Panc1 (cell line): ENCODE measurements at regions not wholly inside any gene's neighbourhood (a gene's known extent, or its start where the extent isn't known, plus 50 kb on each side); places are given as distances from the start of the nearest gene placed in this dataset.

Experiments
- ATAC-seq: fragments of 200-7000 bp; cut with Tn5 transposase; 2 replicates; pipeline ENCODE4 v1.9.1; 2020; ENCODE audit warnings: mild to moderate bottlenecking, moderate library complexity
- BruUV-seq: library from RNA; stranded (reverse); fragments of 400-500 nt; replicated peaks from 2 replicates; lab custom pipeline; 2021; lab: Mats Ljungman, UMichigan
- CTCF ChIA-PET: fragments of 300-600 bp; sonication (Branson Sonifier 250); formaldehyde crosslinking; loops from one replicate; lab custom pipeline; 2022; ENCODE audit warnings: antibody characterized with exemption; lab: Charles Lee
- POLR2A ChIA-PET: fragments of 300-600 bp; sonication (Branson Sonifier 250); formaldehyde crosslinking; loops from one replicate; lab custom pipeline; 2022; ENCODE audit warnings: antibody characterized with exemption; lab: Charles Lee
- DNase-seq: peaks from one replicate; pipeline ENCODE4 v3.0.0-alpha.2; 2010; ENCODE audit warnings: low read depth, low spot score
- H3K27ac ChIP-seq: 2 replicates; pipeline ENCODE4 v1.5.1; 2011; ENCODE audit warnings: mild to moderate bottlenecking, low read length, inconsistent platforms
- H3K27me3 ChIP-seq: fragments of 200-500 bp; sonication (Bioruptor generic); 2 replicates; pipeline ENCODE4 v1.6.0; 2014; ENCODE audit warnings: low read length, inconsistent platforms; ENCODE audit not compliant: control insufficient read depth, insufficient read depth
- H3K36me3 ChIP-seq: fragments of 200-500 bp; sonication (Bioruptor generic); 2 replicates; pipeline ENCODE4 v1.5.1; 2014; ENCODE audit warnings: inconsistent platforms, mild to moderate bottlenecking, low read length, moderate library complexity; ENCODE audit not compliant: control insufficient read depth, insufficient read depth
- H3K4me1 ChIP-seq: 2 replicates; pipeline ENCODE4 v1.5.1; 2011; ENCODE audit warnings: inconsistent platforms, mild to moderate bottlenecking, low read length, moderate library complexity; ENCODE audit not compliant: control insufficient read depth, insufficient read depth
- H3K4me3 ChIP-seq, 2 experiments: 2 replicates each; pipeline ENCODE4 v1.5.1; 2011 to 2012; ENCODE audit warnings: low read depth in 2 of 2, low read length in 2 of 2, mild to moderate bottlenecking in 2 of 2, inconsistent platforms in 1 of 2, moderate library complexity in 1 of 2
- H3K9me3 ChIP-seq: fragments of 200-500 bp; sonication (Bioruptor generic); 2 replicates; pipeline ENCODE4 v1.5.1; 2014; ENCODE audit warnings: low read depth, mild to moderate bottlenecking, inconsistent platforms, low read length, moderate library complexity; ENCODE audit not compliant: control insufficient read depth, insufficient read depth
- CTCF ChIP-seq: fragments of 450-650 bp; IDR thresholded peaks from 2 replicates; pipeline ENCODE4 v1.5.1; 2017; ENCODE audit warnings: mild to moderate bottlenecking
- POLR2AphosphoS5 ChIP-seq: IDR thresholded peaks from 2 replicates; pipeline ENCODE4 v1.6.1; 2012; ENCODE audit warnings: mild to moderate bottlenecking, low read depth, low read length, moderate library complexity
- REST ChIP-seq, 2 experiments: IDR thresholded peaks; 2 replicates each; pipeline ENCODE4 v1.6.1; 2011 to 2012; ENCODE audit warnings: low read depth in 2 of 2, control low read depth in 1 of 2, low read length in 1 of 2, mild to moderate bottlenecking in 1 of 2, moderate library complexity in 1 of 2; ENCODE audit not compliant: insufficient read depth in 1 of 2
- SIN3A ChIP-seq: IDR thresholded peaks from 2 replicates; pipeline ENCODE4 v1.6.1; 2012; ENCODE audit warnings: low read depth, mild to moderate bottlenecking, low read length, moderate library complexity, borderline replicate concordance; ENCODE audit not compliant: insufficient read depth
- TCF7L2 ChIP-seq: IDR thresholded peaks from 2 replicates; pipeline ENCODE4 v1.6.1; 2011; ENCODE audit warnings: mild to moderate bottlenecking, low read depth, low read length, inconsistent platforms
- in situ Hi-C: cut with HindIII; loops from 2 replicates; pipeline ENCODE4 v1.10.0; 2016; ENCODE audit warnings: low sequenced_read_pairs, low pct_unique_long_range_greater_than_20kb
- intact Hi-C: fragments of 100-400 bp; cut with micrococcal nuclease; formaldehyde crosslinking; loops from one replicate; pipeline ENCODE4 v1.10.0; 2022; ENCODE audit not compliant: unreplicated experiment

- ATAC-seq: no peak
- Histone ChIP-seq H3K36me3 (no peaks in the 10 kb centered on the region), H3K4me3 (no peak overlapping the region), H3K27ac (no peak overlapping the region), H3K4me1 (no peaks in the 10 kb centered on the region), H3K9me3 (no peaks in the 10 kb centered on the region), H3K27me3 (no peaks in the 10 kb centered on the region; the same call in 1 of the 2 replicates)
- ChIA-PET POLR2A (no interaction called here), CTCF (no interaction called here)
- in situ Hi-C loops (no loop called here), intact Hi-C loops (no loop called here)
- TF ChIP-seq CTCF (no peak), SIN3A (no peak), POLR2AphosphoS5 (no peak), REST (IDR thresholded peaks at IDR 0.05; ENCODE audit: insufficient read depth in 1 of 2, low read depth in 2 of 2, low read length in 1 of 2) (no peak), TCF7L2 (no peak)
- BruUV-seq: no TSS peak
- no peak for DNase-seq
These were observed 641.9 kb upstream of the RBFOX1 start for GRCh38 chr16:6690741-6691140.

- H3K36me3 ChIP-seq: no peaks in the 10 kb centered on the region
- H3K4me3 ChIP-seq: no peak overlapping the region
- no peak overlapping the region for H3K27ac ChIP-seq
- H3K27me3 ChIP-seq: no peaks in the 10 kb centered on the region; the same call in 1 of the 2 replicates
- H3K4me1 ChIP-seq: no peaks in the 10 kb centered on the region
- BruUV-seq: no TSS peak
- in situ Hi-C loops (no loop called here), intact Hi-C loops (no loop called here)
- ChIA-PET POLR2A (no interaction called here), CTCF (interaction anchor here (0.6 kb wide), 1 partner anchor 93 kb away, joined by 3 read pairs; no protein-coding TSS in a partner anchor)
- ATAC-seq (no peak), DNase-seq (no peak)
- no peaks in the 10 kb centered on the region for H3K9me3 ChIP-seq
- TF ChIP-seq REST (IDR thresholded peaks at IDR 0.05; ENCODE audit: insufficient read depth in 1 of 2, low read depth in 2 of 2, low read length in 1 of 2) (no peak), TCF7L2 (no peak), CTCF (no peak), POLR2AphosphoS5 (no peak), SIN3A (no peak)
These were observed 643.0 kb upstream of the RBFOX1 start for GRCh38 chr16:6689643-6690042.
